ENCODE measurements at regions not wholly inside any gene's neighbourhood (a gene's known extent, or its start where the extent isn't known, plus 50 kb on each side); places are given as distances from the start of the nearest gene placed in this dataset.

GRCh38 chr4:100716416-100716815 is 198.6 kb upstream of the EMCN start:
- Histone ChIP-seq H3K79me2 (ENCODE audit: insufficient read depth, low read length) (no peaks in the 10 kb centered on the region), H3K4me1 (ENCODE audit: insufficient read depth, low read length, severe bottlenecking) (no peaks in the 10 kb centered on the region), H3K27ac (ENCODE audit: low read depth, low read length, poor library complexity, severe bottlenecking) (no peak overlapping the region), H3F3A (ENCODE audit: insufficient read depth, low read length) (no peaks in the 10 kb centered on the region), H3K27me3 (ENCODE audit: insufficient read depth, low read length) (no peaks in the 10 kb centered on the region), H3K9me2 (ENCODE audit: low read depth, low read length) (no peaks in the 10 kb centered on the region), H3K9ac (ENCODE audit: low read length) (no peak overlapping the region), H3K36me3 (ENCODE audit: insufficient read depth, low read length) (no peaks in the 10 kb centered on the region), H3K4me3 (ENCODE audit: low read depth, low read length, poor library complexity, severe bottlenecking) (no peak overlapping the region), H3K9me3 (ENCODE audit: low read length) (no peaks in the 10 kb centered on the region), H4K20me1 (ENCODE audit: insufficient read depth, low read length) (no peaks in the 10 kb centered on the region), H2AFZ (ENCODE audit: low read length) (no peak overlapping the region), H3K4me2 (ENCODE audit: low read length) (no peak overlapping the region)
- TF ChIP-seq, protein P1, sequence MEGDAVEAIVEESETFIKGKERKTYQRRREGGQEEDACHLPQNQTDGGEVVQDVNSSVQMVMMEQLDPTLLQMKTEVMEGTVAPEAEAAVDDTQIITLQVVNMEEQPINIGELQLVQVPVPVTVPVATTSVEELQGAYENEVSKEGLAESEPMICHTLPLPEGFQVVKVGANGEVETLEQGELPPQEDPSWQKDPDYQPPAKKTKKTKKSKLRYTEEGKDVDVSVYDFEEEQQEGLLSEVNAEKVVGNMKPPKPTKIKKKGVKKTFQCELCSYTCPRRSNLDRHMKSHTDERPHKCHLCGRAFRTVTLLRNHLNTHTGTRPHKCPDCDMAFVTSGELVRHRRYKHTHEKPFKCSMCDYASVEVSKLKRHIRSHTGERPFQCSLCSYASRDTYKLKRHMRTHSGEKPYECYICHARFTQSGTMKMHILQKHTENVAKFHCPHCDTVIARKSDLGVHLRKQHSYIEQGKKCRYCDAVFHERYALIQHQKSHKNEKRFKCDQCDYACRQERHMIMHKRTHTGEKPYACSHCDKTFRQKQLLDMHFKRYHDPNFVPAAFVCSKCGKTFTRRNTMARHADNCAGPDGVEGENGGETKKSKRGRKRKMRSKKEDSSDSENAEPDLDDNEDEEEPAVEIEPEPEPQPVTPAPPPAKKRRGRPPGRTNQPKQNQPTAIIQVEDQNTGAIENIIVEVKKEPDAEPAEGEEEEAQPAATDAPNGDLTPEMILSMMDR (IDR thresholded peaks at IDR 0.05; ENCODE audit: low read length), result no peak
- TF ChIP-seq EZH2 (IDR thresholded peaks at IDR 0.05; ENCODE audit: borderline replicate concordance, low read length), result no peak

GRCh38 chr4:100708776-100709175 is 191.0 kb upstream of the EMCN start:
- H3K79me2 ChIP-seq (ENCODE audit: insufficient read depth, low read length), result no peaks in the 10 kb centered on the region
- no peak overlapping the region for H3K9ac ChIP-seq (ENCODE audit: low read length)
- no peak overlapping the region for H2AFZ ChIP-seq (ENCODE audit: low read length)
- H3K4me2 ChIP-seq (ENCODE audit: low read length), result no peak overlapping the region
- H3K27ac ChIP-seq (ENCODE audit: low read depth, low read length, poor library complexity, severe bottlenecking), result no peak overlapping the region
- no peaks in the 10 kb centered on the region for H3K4me1 ChIP-seq (ENCODE audit: insufficient read depth, low read length, severe bottlenecking)
- H3K9me3 ChIP-seq (ENCODE audit: low read length), result no peaks in the 10 kb centered on the region
- H3K36me3 ChIP-seq (ENCODE audit: insufficient read depth, low read length), result no peaks in the 10 kb centered on the region
- no peak overlapping the region for H3K4me3 ChIP-seq (ENCODE audit: low read depth, low read length, poor library complexity, severe bottlenecking)
- H3K27me3 ChIP-seq (ENCODE audit: insufficient read depth, low read length), result no peaks in the 10 kb centered on the region
- H3F3A ChIP-seq (ENCODE audit: insufficient read depth, low read length), result no peaks in the 10 kb centered on the region
- TF ChIP-seq, protein P1 (IDR thresholded peaks at IDR 0.05; ENCODE audit: low read length), result no peak
- TF ChIP-seq EZH2 (IDR thresholded peaks at IDR 0.05; ENCODE audit: borderline replicate concordance, low read length), result no peak
- H4K20me1 ChIP-seq (ENCODE audit: insufficient read depth, low read length), result no peaks in the 10 kb centered on the region
- H3K9me2 ChIP-seq (ENCODE audit: low read depth, low read length), result no peaks in the 10 kb centered on the region

DNA sequence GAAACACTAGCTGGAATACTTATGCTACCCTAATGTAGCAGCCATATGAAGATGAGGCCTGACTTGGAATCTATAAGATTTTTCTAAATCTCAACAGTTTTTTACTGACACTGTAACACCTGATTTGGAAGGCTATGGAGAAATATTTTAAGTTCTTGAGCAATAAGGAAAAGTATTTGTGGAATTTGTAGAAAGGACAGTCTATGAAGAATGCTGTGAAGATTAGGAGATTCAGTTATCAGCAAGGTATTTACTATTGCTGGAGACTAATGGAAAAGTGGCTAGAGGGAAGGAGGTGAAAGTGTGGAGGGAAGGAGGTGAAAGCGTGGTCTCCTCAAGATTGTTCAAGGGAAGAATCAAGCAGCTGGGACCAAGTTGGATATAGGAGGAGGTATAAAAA is 190.0 kb upstream of the EMCN start:
- Histone ChIP-seq H3K79me2 (ENCODE audit: insufficient read depth, low read length) (no peaks in the 10 kb centered on the region), H3K27ac (ENCODE audit: low read depth, low read length, poor library complexity, severe bottlenecking) (no peak overlapping the region), H3K4me2 (ENCODE audit: low read length) (no peak overlapping the region), H3K9me3 (ENCODE audit: low read length) (no peaks in the 10 kb centered on the region), H3F3A (ENCODE audit: insufficient read depth, low read length) (no peaks in the 10 kb centered on the region), H3K9ac (ENCODE audit: low read length) (no peak overlapping the region), H3K27me3 (ENCODE audit: insufficient read depth, low read length) (no peaks in the 10 kb centered on the region), H4K20me1 (ENCODE audit: insufficient read depth, low read length) (no peaks in the 10 kb centered on the region), H3K36me3 (ENCODE audit: insufficient read depth, low read length) (no peaks in the 10 kb centered on the region), H3K4me1 (ENCODE audit: insufficient read depth, low read length, severe bottlenecking) (no peaks in the 10 kb centered on the region), H2AFZ (ENCODE audit: low read length) (no peak overlapping the region), H3K4me3 (ENCODE audit: low read depth, low read length, poor library complexity, severe bottlenecking) (no peak overlapping the region), H3K9me2 (ENCODE audit: low read depth, low read length) (no peaks in the 10 kb centered on the region)
- TF ChIP-seq, protein P1 (IDR thresholded peaks at IDR 0.05; ENCODE audit: low read length), result no peak
- TF ChIP-seq EZH2 (IDR thresholded peaks at IDR 0.05; ENCODE audit: borderline replicate concordance, low read length), result no peak
